ENCODE measurements at regions not wholly inside any gene's neighbourhood (a gene's known extent, or its start where the extent isn't known, plus 50 kb on each side); places are given as distances from the start of the nearest gene placed in this dataset.

GRCh38 chr3:70800951-70801350, 488.5 kb upstream of the MDFIC2 start:
- no peak overlapping the region for H3K4me3 ChIP-seq (replicated peaks; ENCODE audit: low read depth, low read length)
- TF ChIP-seq CTCF (IDR thresholded peaks at IDR 0.05; ENCODE audit: insufficient read depth, low read length, poor library complexity, severe bottlenecking): no peak
- H3K27me3 ChIP-seq (replicated peaks; ENCODE audit: control insufficient read depth, insufficient read depth, low read length): no peaks in the 10 kb centered on the region
- H3K36me3 ChIP-seq (ENCODE audit: control insufficient read depth, insufficient read depth, low read length): no peaks in the 10 kb centered on the region
- DNase-seq (ENCODE audit: extremely low read depth, insufficient read length): no peak

GRCh38 chr3:70789878-70790277, 477.4 kb upstream of the MDFIC2 start:
- Histone ChIP-seq H3K4me3 (replicated peaks; ENCODE audit: low read depth, low read length) (no peak overlapping the region), H3K27me3 (replicated peaks; ENCODE audit: control insufficient read depth, insufficient read depth, low read length) (no peaks in the 10 kb centered on the region), H3K36me3 (ENCODE audit: control insufficient read depth, insufficient read depth, low read length) (no peaks in the 10 kb centered on the region)
- TF ChIP-seq CTCF (IDR thresholded peaks at IDR 0.05; ENCODE audit: insufficient read depth, low read length, poor library complexity, severe bottlenecking): no peak
- DNase-seq (ENCODE audit: extremely low read depth, insufficient read length): no peak

GRCh38 chr3:70780790-70781189, 468.4 kb upstream of the MDFIC2 start:
- no peak for TF ChIP-seq CTCF (IDR thresholded peaks at IDR 0.05; ENCODE audit: insufficient read depth, low read length, poor library complexity, severe bottlenecking)

GRCh38 chr3:70779296-70779695, 466.9 kb upstream of the MDFIC2 start:
- H3K27me3 ChIP-seq (replicated peaks; ENCODE audit: control insufficient read depth, insufficient read depth, low read length): no peaks in the 10 kb centered on the region
- TF ChIP-seq CTCF (IDR thresholded peaks at IDR 0.05; ENCODE audit: insufficient read depth, low read length, poor library complexity, severe bottlenecking): no peak
- H3K36me3 ChIP-seq (ENCODE audit: control insufficient read depth, insufficient read depth, low read length): no peaks in the 10 kb centered on the region
- no peak overlapping the region for H3K4me3 ChIP-seq (replicated peaks; ENCODE audit: low read depth, low read length)
- DNase-seq (ENCODE audit: extremely low read depth, insufficient read length): no peak

More at GRCh38 chr3:70780790-70781189, 468.4 kb upstream of the MDFIC2 start:
- no peaks in the 10 kb centered on the region for H3K27me3 ChIP-seq (replicated peaks; ENCODE audit: control insufficient read depth, insufficient read depth, low read length)
- H3K4me3 ChIP-seq (replicated peaks; ENCODE audit: low read depth, low read length): no peak overlapping the region
- DNase-seq (ENCODE audit: extremely low read depth, insufficient read length): no peak
- no peaks in the 10 kb centered on the region for H3K36me3 ChIP-seq (ENCODE audit: control insufficient read depth, insufficient read depth, low read length)

- H3K27me3 ChIP-seq (replicated peaks; ENCODE audit: control insufficient read depth, insufficient read depth, low read length): no peaks in the 10 kb centered on the region
- no peak overlapping the region for H3K4me3 ChIP-seq (replicated peaks; ENCODE audit: low read depth, low read length)
- DNase-seq (ENCODE audit: extremely low read depth, insufficient read length): no peak
- no peaks in the 10 kb centered on the region for H3K36me3 ChIP-seq (ENCODE audit: control insufficient read depth, insufficient read depth, low read length)
- no peak for TF ChIP-seq CTCF (IDR thresholded peaks at IDR 0.05; ENCODE audit: insufficient read depth, low read length, poor library complexity, severe bottlenecking)
These were observed 463.6 kb upstream of the MDFIC2 start for GRCh38 chr3:70776081-70776480.

- Histone ChIP-seq H3K4me3 (replicated peaks; ENCODE audit: low read depth, low read length) (no peak overlapping the region), H3K27me3 (replicated peaks; ENCODE audit: control insufficient read depth, insufficient read depth, low read length) (no peaks in the 10 kb centered on the region), H3K36me3 (ENCODE audit: control insufficient read depth, insufficient read depth, low read length) (no peaks in the 10 kb centered on the region)
- no peak for DNase-seq (ENCODE audit: extremely low read depth, insufficient read length)
- TF ChIP-seq CTCF (IDR thresholded peaks at IDR 0.05; ENCODE audit: insufficient read depth, low read length, poor library complexity, severe bottlenecking): no peak
These were observed 462.8 kb upstream of the MDFIC2 start for GRCh38 chr3:70775257-70775656.

Measured in GM06990 (cell line).